BE2C (cell line): ENCODE measurements at regions not wholly inside any gene's neighbourhood (a gene's known extent, or its start where the extent isn't known, plus 50 kb on each side); places are given as distances from the start of the nearest gene placed in this dataset.

Source experiments
- DNase-seq: peaks from one replicate; pipeline ENCODE4 v3.0.0-alpha.2; 2020
- H3K27me3 ChIP-seq: fragments of 250-450 bp; sonication (Bioruptor Pico); 2 replicates; pipeline ENCODE4 v1.5.1; 2020; ENCODE audit warnings: mild to moderate bottlenecking
- H3K36me3 ChIP-seq: fragments of 250-450 bp; sonication (Bioruptor Pico); 2 replicates; pipeline ENCODE4 v1.5.1; 2020; ENCODE audit warnings: mild to moderate bottlenecking
- H3K4me1 ChIP-seq: fragments of 250-450 bp; sonication (Bioruptor Pico); 2 replicates; pipeline ENCODE4 v1.5.1; 2020
- H3K4me3 ChIP-seq: 2 replicates; pipeline ENCODE4 v1.5.1; 2011; ENCODE audit warnings: low read depth, low read length
- H3K9me3 ChIP-seq: fragments of 250-450 bp; sonication (Bioruptor Pico); 2 replicates; pipeline ENCODE4 v1.5.1; 2020
- CTCF ChIP-seq: IDR thresholded peaks from 2 replicates; pipeline ENCODE4 v1.5.1; 2012; ENCODE audit warnings: mild to moderate bottlenecking, low read depth, low read length

GRCh38 chr10:113475381-113475807 lies 77.5 kb upstream of the HABP2 start:
- TF ChIP-seq CTCF = no peak
- Histone ChIP-seq H3K36me3 (no peaks in the 10 kb centered on the region), H3K27me3 (no peaks in the 10 kb centered on the region), H3K4me1 (no peaks in the 10 kb centered on the region), H3K4me3 (no peak overlapping the region), H3K9me3 (no peaks in the 10 kb centered on the region)
- no peak for DNase-seq

- no peak for DNase-seq
These were observed 76.7 kb upstream of the HABP2 start for GRCh38 chr10:113476191-113476590.

GRCh38 chr10:113476673-113477072 lies 76.2 kb upstream of the HABP2 start:
- Histone ChIP-seq H3K4me1 (no peaks in the 10 kb centered on the region), H3K9me3 (no peaks in the 10 kb centered on the region), H3K4me3 (no peak overlapping the region), H3K27me3 (no peaks in the 10 kb centered on the region), H3K36me3 (no peaks in the 10 kb centered on the region)
- TF ChIP-seq CTCF = no peak
- no peak for DNase-seq

More at GRCh38 chr10:113476191-113476590, 76.7 kb upstream of the HABP2 start:
- TF ChIP-seq CTCF = no peak
- Histone ChIP-seq H3K36me3 (no peaks in the 10 kb centered on the region), H3K27me3 (no peaks in the 10 kb centered on the region), H3K9me3 (no peaks in the 10 kb centered on the region), H3K4me3 (no peak overlapping the region), H3K4me1 (no peaks in the 10 kb centered on the region)

- no peaks in the 10 kb centered on the region for H3K9me3 ChIP-seq
- DNase-seq = no peak
- no peaks in the 10 kb centered on the region for H3K27me3 ChIP-seq
- no peak for TF ChIP-seq CTCF
- H3K4me3 ChIP-seq = no peak overlapping the region
- H3K36me3 ChIP-seq = no peaks in the 10 kb centered on the region
- no peaks in the 10 kb centered on the region for H3K4me1 ChIP-seq
These were observed 75.4 kb upstream of the HABP2 start for GRCh38 chr10:113477451-113477850.

GRCh38 chr10:113479346-113480080 lies 73.3 kb upstream of the HABP2 start:
- Histone ChIP-seq H3K4me3 (no peak overlapping the region), H3K27me3 (no peaks in the 10 kb centered on the region), H3K4me1 (no peaks in the 10 kb centered on the region), H3K9me3 (no peaks in the 10 kb centered on the region), H3K36me3 (no peaks in the 10 kb centered on the region)
- TF ChIP-seq CTCF = no peak
- no peak for DNase-seq

- Histone ChIP-seq H3K4me3 (no peak overlapping the region), H3K4me1 (no peaks in the 10 kb centered on the region), H3K9me3 (no peaks in the 10 kb centered on the region), H3K36me3 (no peaks in the 10 kb centered on the region), H3K27me3 (no peaks in the 10 kb centered on the region)
- no peak for DNase-seq
- TF ChIP-seq CTCF = no peak
These were observed 72.8 kb upstream of the HABP2 start for GRCh38 chr10:113480081-113480360.
